ENCODE measurements at regions not wholly inside any gene's neighbourhood (a gene's known extent, or its start where the extent isn't known, plus 50 kb on each side); places are given as distances from the start of the nearest gene placed in this dataset.

- no peak for ATAC-seq
- H3K27me3 ChIP-seq = no peaks in the 10 kb centered on the region
- H3K27ac ChIP-seq = no peak overlapping the region
- no peak for DNase-seq
- H3K36me3 ChIP-seq = no peaks in the 10 kb centered on the region
- intact Hi-C loops (cut with DNase I) = no loop called here
- no peak overlapping the region for H3K4me3 ChIP-seq
- TF ChIP-seq CTCF (IDR thresholded peaks at IDR 0.05) = no peak
- no peaks in the 10 kb centered on the region for H3K4me1 ChIP-seq
- no peaks in the 10 kb centered on the region for H3K9me3 ChIP-seq
Measured at GRCh38 chr1:198977909-198978308, 339.1 kb downstream of the PTPRC start.

- DNase-seq (no peak), ATAC-seq (no peak)
- Histone ChIP-seq H3K4me1 (no peaks in the 10 kb centered on the region), H3K27me3 (no peaks in the 10 kb centered on the region), H3K36me3 (no peaks in the 10 kb centered on the region), H3K27ac (no peak overlapping the region), H3K4me3 (no peak overlapping the region), H3K9me3 (no peaks in the 10 kb centered on the region)
- intact Hi-C loops (cut with DNase I) = no loop called here
- no peak for TF ChIP-seq CTCF (IDR thresholded peaks at IDR 0.05)
Measured at GRCh38 chr1:198978523-198978922, 339.7 kb downstream of the PTPRC start.

GRCh38 chr1:198986036-198986435 lies 347.2 kb downstream of the PTPRC start:
- no peaks in the 10 kb centered on the region for H3K36me3 ChIP-seq
- no peaks in the 10 kb centered on the region for H3K4me1 ChIP-seq
- H3K9me3 ChIP-seq = no peaks in the 10 kb centered on the region
- ATAC-seq = no peak
- no peak overlapping the region for H3K4me3 ChIP-seq
- no peak overlapping the region for H3K27ac ChIP-seq
- intact Hi-C loops (cut with DNase I) = no loop called here
- no peaks in the 10 kb centered on the region for H3K27me3 ChIP-seq
- TF ChIP-seq CTCF (IDR thresholded peaks at IDR 0.05) = no peak
- no peak for DNase-seq

DNA sequence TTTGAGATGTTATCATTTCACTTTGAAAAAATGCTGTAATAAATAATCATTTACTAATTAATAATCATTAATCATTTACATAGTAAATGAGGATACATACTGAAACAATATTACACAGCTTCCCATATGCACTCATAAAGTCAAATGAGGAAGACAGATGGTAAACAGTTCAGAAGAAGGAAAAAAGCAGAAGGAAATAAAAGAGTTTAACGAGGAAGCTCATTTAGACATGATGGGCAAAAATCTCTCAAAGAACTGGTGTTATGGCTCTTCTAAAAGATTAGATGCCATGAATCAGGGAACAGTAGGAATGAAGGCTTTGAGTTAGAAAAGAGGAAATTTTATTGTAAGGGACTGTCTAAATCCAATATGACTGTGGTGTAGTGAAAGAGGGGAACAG lies 347.6 kb downstream of the PTPRC start:
- Histone ChIP-seq H3K36me3 (no peaks in the 10 kb centered on the region), H3K9me3 (no peaks in the 10 kb centered on the region), H3K4me3 (no peak overlapping the region), H3K27me3 (no peaks in the 10 kb centered on the region), H3K4me1 (no peaks in the 10 kb centered on the region), H3K27ac (no peak overlapping the region)
- intact Hi-C loops (cut with DNase I) = no loop called here
- ATAC-seq (no peak), DNase-seq (no peak)
- TF ChIP-seq CTCF (IDR thresholded peaks at IDR 0.05) = no peak

DNA sequence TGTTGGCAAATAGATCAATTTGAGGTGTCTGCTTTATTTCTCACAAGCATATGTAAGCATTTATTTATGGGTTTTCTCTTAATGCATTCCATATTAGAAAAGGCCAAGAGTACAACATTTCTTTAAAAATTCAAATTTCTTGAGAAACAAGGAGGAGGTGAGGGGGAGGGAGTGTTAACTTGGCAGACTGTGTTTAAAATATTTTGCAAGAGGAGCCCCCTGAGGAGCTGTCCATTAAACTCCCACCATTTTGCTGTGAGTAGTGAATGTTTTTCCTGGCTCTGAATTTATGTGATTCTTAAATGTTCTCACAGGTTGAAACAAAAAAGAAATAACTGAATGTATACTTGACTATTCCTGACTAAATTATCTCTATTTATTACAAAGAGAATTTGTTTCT lies 363.8 kb downstream of the PTPRC start:
- no peaks in the 10 kb centered on the region for H3K4me1 ChIP-seq
- H3K27ac ChIP-seq = no peak overlapping the region
- intact Hi-C loops (cut with DNase I) = no loop called here
- DNase-seq = no peak
- ATAC-seq = no peak
- no peak overlapping the region for H3K4me3 ChIP-seq
- H3K9me3 ChIP-seq = no peaks in the 10 kb centered on the region
- no peaks in the 10 kb centered on the region for H3K27me3 ChIP-seq
- TF ChIP-seq CTCF (IDR thresholded peaks at IDR 0.05) = no peak
- H3K36me3 ChIP-seq = no peaks in the 10 kb centered on the region

GRCh38 chr1:199007423-199007822 lies 368.6 kb downstream of the PTPRC start:
- Histone ChIP-seq H3K9me3 (no peaks in the 10 kb centered on the region), H3K36me3 (no peaks in the 10 kb centered on the region), H3K4me1 (peaks cover 6% of the 10 kb centered on the region), H3K27ac (no peak overlapping the region), H3K4me3 (no peak overlapping the region), H3K27me3 (no peaks in the 10 kb centered on the region)
- no peak for TF ChIP-seq CTCF (IDR thresholded peaks at IDR 0.05)
- ATAC-seq (peak; percentile 76), DNase-seq (no peak)
- intact Hi-C loops (cut with DNase I) = no loop called here

All from upper lobe of right lung (tissue), 1 donor.